ENCODE measurements at regions not wholly inside any gene's neighbourhood (a gene's known extent, or its start where the extent isn't known, plus 50 kb on each side); places are given as distances from the start of the nearest gene placed in this dataset.
"Not testable (repeated sequence)": the region's sequence is repeated elsewhere in the genome, so short reads cannot be mapped to it uniquely, and the experiment has no call there.

- ATAC-seq (ENCODE audit: low FRiP score) (no peak), DNase-seq (ENCODE audit: low spot score) (no peak)
- TF ChIP-seq CTCF (IDR thresholded peaks at IDR 0.05) = no peak
Measured at GRCh38 chr17:14437176-14437575, 136.3 kb downstream of the HS3ST3B1 start.

- no peak for TF ChIP-seq CTCF (IDR thresholded peaks at IDR 0.05)
- DNase-seq (ENCODE audit: low spot score) (no peak), ATAC-seq (ENCODE audit: low FRiP score) (no peak)
Measured at GRCh38 chr17:14436266-14436665, 135.4 kb downstream of the HS3ST3B1 start.

- TF ChIP-seq CTCF (IDR thresholded peaks at IDR 0.05) = no peak
- ATAC-seq (ENCODE audit: low FRiP score) (no peak), DNase-seq (ENCODE audit: low spot score) (no peak)
Measured at GRCh38 chr17:14434506-14434905, 133.6 kb downstream of the HS3ST3B1 start.

- no peak for ATAC-seq (ENCODE audit: low FRiP score)
- no peak for TF ChIP-seq CTCF (IDR thresholded peaks at IDR 0.05)
- no peak for DNase-seq (ENCODE audit: low spot score)
Measured at GRCh38 chr17:14432079-14432478, 131.2 kb downstream of the HS3ST3B1 start.

GRCh38 chr17:14429084-14429483, 128.2 kb downstream of the HS3ST3B1 start:
- TF ChIP-seq CTCF (IDR thresholded peaks at IDR 0.05) = no peak
- DNase-seq (ENCODE audit: low spot score) = no peak
- no peak for ATAC-seq (ENCODE audit: low FRiP score)

- no peak for ATAC-seq (ENCODE audit: low FRiP score)
- DNase-seq (ENCODE audit: low spot score) = no peak
- no peak for TF ChIP-seq CTCF (IDR thresholded peaks at IDR 0.05)
Measured at GRCh38 chr17:14428648-14429029, 127.8 kb downstream of the HS3ST3B1 start.

GRCh38 chr17:14427900-14428647, 127.2 kb downstream of the HS3ST3B1 start:
- no peak for TF ChIP-seq CTCF (IDR thresholded peaks at IDR 0.05)
- no peak for ATAC-seq (ENCODE audit: low FRiP score)
- no peak for DNase-seq (ENCODE audit: low spot score)

- not testable (repeated sequence) for ATAC-seq (ENCODE audit: low FRiP score); DNase-seq (ENCODE audit: low spot score)
Measured at GRCh38 chr17:14423156-14423555, 122.3 kb downstream of the HS3ST3B1 start.

Data from omental fat pad (tissue), 3 donors.